ENCODE measurements at regions not wholly inside any gene's neighbourhood (a gene's known extent, or its start where the extent isn't known, plus 50 kb on each side); places are given as distances from the start of the nearest gene placed in this dataset.
"Not testable (repeated sequence)": the region's sequence is repeated elsewhere in the genome, so short reads cannot be mapped to it uniquely, and the experiment has no call there.

DNA sequence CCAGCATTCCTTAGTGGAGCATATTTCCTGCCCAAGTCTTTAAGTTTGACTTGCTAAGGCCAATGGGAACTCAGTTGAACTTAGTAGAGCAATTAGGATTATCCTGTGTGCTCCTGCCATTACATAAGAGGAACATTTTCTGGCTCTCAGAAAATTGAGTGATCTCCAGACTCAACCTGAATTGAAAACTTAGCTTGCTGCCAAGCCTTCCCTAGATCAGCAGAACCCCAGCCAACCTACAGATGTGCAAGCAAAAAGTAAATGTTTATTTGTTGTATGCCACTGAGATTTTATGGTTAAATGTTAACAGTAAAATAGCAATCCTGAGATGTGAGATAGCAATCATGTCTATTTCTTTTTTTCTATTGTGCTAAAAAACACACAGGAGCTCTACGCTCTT is 350.9 kb downstream of the OLFM4 start:
- DNase-seq (ENCODE audit: low read depth in 2 of 2), result no peak

DNA sequence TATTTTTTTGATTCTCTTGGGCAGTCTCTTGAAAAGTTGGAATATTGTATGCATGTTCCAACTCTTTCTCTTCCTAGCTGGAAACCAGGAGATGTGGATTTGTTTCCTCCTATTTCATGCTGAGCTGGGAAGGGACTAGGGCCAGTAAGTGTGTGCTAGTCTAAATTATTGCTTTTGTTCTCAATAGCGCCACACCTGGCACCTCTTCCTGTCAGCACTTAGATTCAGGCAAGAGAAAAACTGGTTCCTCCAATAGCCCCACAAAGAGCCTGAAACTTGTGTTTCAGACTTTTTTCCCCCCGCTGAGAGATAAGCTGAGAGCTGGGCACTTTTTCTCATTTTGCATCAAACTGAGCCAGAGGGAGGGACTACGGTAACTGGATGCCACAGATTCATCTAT is 353.4 kb downstream of the OLFM4 start:
- no peak for DNase-seq (ENCODE audit: low read depth in 2 of 2)

DNA sequence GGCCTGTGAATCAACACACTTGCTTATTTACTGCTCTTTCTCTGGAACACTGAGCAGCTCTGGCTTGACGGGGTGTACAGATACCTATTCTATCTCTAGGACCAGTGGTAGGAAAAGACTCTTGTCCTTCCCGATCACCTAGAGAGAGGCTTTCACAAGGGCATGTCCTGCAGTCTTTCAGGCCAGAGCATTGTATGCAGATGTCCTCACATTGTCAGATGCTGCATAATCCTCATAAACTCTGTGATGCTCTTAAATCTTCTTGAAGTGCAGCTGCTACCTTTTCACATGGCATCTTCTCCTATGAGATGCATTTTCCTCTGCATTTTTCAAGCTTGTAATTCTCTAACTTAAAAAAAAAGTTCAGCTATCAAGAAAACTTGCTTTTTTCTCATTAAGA is 369.4 kb downstream of the OLFM4 start:
- no peak for DNase-seq (ENCODE audit: low read depth in 2 of 2)

DNA sequence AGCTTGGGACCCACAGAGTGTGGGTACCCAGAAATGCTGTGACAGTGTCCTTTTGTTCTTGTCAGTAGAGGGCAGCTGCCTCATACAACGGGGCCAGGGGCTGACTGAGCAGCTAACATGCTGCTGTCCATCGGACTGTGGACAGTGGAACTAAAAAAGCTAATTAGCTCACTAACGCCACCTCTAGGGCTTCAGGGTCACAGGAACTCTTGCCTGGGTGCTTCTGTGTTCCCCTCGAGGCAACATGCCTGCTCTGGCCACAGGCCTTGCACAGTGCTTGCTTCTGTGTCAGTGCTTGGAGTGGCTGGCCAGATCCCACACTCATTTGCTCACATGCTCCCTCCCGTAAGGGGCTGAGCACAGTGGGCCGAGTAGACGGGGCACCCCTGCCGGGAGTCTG is 377.0 kb downstream of the OLFM4 start:
- no peak for DNase-seq (ENCODE audit: low read depth in 2 of 2)

DNA sequence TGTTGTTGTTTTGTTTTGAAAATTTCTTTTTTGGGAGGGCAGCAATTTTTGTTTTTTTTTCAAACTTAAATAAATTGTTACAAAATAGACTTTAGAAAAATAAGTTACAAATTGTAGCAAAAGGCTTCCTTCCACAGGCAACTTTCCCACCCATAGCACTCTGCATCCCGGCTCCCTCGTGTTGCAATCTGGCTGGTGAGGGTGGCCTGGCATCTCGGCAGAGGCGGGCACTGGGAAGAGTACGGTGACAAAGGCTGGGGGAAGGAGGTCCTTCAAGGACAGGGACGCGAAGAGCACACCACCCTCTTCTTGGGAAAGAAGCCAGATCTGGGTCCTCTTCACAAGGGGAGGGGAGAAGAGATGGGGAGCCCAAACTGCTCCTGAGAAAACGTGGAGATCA is 379.7 kb downstream of the OLFM4 start:
- DNase-seq (ENCODE audit: low read depth in 2 of 2), result no peak

DNA sequence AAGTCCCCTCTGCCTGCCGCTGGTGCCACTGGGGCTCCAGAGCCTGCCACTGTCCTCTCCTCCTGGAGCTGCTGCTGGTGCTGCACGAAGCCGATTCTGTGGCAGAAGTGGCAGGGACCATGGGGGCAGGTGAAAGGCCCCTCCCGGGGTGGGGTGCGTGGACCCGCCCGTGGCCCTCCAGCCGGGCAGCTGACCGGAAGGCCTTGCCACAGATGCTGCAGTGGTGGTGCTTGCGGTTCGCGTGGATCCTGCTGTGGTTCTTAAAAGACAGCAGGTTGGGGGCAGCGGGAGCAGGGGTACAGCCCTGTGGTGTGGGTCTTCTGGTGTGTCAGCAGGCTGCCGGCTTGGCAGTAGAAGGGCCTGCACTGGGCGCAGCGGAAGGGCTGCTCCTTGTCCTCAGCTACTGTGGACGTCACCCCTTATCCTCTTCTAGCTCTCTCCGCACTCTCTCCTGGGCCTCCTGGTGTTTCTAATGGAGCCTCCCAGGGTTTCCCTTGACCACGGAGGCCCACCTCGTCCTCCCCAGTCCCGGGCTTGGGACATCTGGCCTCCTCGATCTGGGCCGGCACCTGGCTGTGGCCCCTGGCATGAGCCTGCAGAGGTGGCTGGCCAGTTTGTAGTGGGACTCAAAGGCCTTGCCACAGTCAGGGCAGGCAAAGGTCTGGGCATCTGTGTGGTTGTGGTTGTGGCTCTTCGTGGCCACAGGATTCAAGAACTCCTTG is 380.4 kb downstream of the OLFM4 start:
- DNase-seq (ENCODE audit: low read depth in 2 of 2), result no peak

DNA sequence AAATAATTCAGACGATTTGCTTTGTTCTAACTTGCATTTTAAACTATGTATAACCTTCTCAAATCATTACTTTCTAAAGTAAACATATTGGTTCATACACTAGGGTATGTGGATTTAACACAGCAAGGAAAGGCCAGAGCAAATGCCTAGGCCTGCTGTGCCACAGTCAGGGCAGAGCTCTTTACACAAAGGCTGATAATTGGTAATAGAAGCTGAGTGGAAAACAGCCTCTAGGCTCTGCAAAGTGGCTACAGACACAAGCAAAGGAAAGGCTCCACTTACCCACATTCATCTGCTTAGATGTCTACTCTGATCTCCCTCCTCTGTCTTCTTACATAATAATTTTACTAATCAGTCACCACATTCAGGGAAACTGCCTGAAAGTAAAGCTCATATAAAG is 382.9 kb downstream of the OLFM4 start:
- no peak for DNase-seq (ENCODE audit: low read depth in 2 of 2)

DNA sequence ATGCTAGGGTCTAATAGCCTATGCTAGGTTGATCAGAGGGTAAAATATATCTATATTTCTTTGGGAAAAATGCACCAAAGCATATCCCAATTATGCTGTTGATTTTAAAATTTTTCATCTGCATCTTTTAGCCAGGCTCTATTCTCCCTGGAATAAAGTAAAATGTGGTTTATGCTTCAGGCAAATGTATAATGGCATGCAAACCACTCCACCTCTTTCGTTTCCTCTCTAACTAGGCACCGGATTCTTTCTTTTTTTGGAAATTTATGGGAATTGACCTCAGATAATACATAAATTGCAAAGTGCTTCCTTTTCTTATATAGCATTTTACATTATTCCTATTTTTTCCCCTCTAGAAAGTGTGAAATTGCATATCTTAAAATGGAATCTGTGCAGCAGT is 386.5 kb downstream of the OLFM4 start:
- DNase-seq (ENCODE audit: low read depth in 2 of 2), result no peak

DNA sequence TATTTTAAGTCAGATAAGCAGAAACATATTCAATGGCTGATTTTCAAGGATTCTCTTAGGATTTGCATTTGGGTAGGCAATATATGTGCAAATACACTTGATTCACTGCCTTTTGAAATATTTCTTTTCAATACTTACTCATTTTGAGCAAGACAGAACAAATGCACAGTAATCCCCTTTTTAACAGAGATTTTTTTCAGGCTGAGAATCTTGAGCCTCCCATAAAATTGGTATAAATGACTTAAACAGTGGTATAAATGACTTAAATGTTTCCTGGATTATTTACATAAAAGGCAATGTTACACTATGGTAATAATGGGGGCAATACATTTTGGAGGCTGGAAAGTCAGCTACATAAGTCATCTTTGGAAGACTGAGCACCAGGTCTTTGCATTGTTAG is 389.0 kb downstream of the OLFM4 start:
- no peak for DNase-seq (ENCODE audit: low read depth in 2 of 2)

DNA sequence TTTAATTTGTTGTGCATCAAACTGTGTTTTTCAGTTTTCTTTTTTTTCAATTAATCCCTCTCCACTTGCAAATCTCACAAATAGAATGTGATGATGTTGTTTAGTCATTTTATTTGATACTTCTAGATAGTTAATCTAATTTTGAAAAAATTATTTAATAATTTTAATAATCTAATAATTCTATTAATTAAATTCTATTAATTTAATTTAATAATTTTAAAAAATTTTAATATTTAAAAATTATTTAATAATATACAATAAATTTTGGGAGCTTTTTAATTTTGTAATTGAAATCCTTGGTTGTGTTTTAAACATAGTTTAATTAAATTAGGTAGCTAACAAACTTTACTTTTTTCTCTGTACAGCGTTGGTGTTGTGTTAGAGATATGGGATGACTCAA is 393.8 kb downstream of the OLFM4 start:
- DNase-seq (ENCODE audit: low read depth in 2 of 2), result no peak

DNA sequence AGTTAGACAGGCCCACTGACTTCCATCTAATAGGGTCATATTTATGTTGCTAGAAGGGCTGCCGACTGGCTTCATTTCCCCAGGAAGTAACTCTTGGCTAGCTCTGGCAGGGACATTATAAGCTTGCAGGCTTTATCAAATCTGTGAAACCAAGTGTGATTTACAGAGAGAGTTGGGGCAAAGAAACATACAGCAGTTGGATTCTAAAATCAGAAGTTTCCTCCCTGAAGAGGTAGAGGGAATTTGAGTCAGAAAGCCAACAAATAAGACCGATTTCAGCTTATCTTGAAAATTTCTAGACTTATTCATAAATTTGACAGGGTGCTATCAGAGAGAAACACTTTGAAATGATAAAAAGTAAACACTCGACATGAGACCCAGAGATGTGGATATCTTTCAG is 407.8 kb downstream of the OLFM4 start:
- no peak for DNase-seq (ENCODE audit: low read depth in 2 of 2)

DNA sequence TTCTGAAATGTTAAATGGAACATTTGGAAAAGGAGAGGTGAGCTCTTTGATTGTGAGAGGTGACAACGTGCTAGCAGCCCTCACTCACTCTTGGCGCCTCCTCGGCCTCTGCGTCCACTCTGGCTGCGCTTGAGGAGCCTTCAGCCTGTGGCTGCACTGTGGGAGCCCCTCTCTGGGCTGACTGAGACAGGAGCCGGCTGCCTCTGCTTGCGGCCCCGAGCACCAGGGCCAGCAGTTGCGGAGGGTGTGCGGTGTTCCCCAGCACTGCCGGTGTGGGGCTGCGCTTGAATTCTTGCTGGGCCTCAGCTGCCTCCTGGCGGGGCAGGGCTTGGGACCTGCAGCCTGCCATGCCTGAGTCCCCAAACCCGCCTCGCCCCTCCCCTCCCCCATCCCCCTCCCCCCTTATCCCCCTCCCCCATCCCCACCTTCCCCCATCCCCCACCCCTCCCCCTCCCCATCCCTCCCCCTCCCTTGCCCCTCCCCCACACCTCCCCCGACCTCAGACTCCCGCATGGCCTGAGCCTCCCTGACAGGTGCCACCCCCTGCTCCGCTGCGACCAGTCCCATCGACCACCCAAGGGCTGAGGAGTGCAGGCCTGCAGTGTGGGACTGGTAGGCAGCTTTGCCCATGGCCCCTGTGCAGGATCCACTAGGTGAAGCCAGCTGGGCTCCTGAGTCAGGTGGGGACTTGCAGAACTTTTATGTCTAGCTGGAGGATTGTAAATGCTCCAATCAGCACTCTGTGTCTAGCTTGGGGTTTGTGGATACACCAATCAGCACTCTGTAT is 411.0 kb downstream of the OLFM4 start:
- DNase-seq (ENCODE audit: low read depth in 2 of 2), result no peak

DNA sequence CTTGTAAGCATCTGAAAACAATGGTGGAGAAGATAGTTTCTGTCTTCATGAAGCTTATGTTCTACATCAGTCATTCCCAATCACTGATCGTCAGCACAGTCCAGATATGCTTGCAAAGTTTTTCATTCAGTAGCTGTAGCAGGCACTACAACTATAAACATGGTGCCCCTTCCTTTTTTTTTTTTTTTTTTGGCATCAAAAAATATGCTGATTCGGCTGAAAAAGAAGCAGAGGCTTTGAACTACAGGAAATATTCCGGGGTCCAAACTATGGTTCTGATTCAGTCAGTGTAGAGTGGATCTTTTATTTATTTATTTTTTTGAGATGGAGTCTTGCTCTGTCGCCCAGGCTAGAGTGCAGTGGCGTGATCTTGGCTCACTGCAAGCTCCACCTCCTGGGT is 414.4 kb downstream of the OLFM4 start:
- DNase-seq (ENCODE audit: low read depth in 2 of 2), result no peak

DNA sequence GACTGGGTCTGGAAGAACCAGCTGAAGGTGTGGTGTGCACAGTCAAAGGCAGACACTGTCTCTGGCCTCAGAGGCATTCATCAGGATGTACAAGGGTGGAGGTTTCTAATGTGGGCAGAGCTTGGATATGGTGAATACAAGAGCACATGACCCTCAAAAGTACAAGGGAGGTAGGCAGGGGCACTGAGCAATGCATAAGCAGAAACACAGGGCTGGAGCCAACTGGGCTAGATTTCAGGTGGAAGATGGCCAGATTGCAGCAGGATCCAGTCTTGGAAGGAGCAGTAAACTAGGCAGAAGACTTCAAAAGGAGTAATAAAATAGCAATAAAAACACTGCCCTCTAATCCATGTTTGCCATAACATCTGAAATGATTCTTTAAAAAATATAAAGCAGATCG is 417.1 kb downstream of the OLFM4 start:
- no peak for DNase-seq (ENCODE audit: low read depth in 2 of 2)

DNA sequence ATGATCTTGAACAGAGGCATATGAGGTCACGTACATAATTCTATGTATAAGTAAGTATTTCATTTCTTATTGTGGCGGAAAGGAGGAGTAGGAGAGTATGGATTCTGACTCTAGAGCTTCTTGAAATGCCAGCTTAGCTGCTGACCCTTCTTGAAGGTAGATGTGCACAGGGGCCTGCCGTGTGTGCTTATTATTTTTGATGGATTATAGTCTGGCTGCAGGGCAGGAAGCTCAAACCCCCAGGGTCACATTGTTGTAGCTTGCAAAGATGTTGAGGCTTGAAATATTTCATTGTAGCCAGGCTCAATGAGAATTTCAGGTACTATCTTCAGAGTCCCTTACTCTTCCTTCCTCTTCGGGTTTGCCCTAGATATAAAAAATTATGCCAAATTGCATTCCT is 418.8 kb downstream of the OLFM4 start:
- DNase-seq (ENCODE audit: low read depth in 2 of 2), result no peak

DNA sequence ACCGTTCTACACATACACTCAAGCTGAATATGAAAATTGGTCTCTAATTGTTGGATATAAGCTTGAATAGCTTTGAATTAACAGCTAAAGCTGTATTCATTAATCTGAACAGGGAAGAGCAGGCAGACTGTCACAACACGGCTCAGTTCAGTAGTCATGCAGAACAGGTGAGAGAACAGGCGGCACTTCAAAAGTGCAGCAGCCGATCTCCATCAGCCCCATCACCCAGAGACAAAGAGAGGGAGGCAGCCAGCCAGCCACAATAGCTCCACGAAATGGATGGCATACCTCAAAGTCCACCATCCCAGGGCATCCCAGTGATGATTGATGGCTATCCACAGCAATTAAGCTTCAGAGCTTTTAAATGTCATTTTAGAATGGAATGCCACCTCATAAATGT is 419.2 kb downstream of the OLFM4 start:
- no peak for DNase-seq (ENCODE audit: low read depth in 2 of 2)

DNA sequence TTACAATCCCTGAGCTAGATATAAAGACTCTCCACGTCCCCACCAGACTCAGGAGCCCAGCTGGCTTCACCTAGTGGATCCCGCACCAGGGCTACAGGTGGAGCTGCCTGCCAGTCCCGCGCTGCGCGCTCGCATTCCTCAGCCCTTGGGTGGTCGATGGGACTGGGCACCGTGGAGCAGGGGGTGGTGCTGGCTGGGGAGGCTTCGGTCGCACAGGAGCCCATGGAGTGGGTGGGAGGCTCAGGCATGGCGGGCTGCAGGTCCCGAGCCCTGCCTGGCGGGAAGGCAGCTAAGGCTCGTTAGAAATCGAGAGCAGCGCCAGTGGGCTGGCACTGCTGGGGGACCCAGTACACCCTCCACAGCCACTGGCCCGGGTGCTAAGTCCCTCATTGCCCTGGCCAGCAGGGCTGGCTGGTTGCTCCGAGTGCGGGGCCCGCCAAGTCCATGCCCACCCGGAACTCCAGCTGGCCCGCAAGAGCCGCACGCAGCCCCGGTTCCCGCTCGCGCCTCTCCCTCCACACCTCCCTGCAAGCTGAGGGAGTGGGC is 423.7 kb downstream of the OLFM4 start:
- not testable (repeated sequence) for DNase-seq (ENCODE audit: low read depth in 2 of 2)

DNA sequence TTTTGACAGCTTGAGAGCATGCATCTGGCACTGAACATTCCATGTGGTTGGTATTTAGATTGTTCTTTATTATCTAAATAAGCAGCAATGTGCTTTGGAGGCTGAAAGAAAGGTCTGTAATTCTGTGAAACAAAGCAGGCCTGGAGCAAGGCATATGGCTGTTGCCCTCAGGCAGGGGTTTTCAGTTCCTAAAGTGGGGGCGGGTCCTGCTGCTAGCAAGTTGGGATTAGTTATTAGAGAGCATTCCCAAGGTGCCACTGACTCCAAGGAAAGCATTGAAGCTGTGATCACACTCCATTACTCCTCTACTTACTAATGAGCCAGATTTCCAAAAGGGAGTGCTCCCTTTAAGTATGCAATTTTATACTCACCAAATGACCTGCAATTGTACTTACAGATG is 432.2 kb downstream of the OLFM4 start:
- DNase-seq (ENCODE audit: low read depth in 2 of 2), result no peak

DNA sequence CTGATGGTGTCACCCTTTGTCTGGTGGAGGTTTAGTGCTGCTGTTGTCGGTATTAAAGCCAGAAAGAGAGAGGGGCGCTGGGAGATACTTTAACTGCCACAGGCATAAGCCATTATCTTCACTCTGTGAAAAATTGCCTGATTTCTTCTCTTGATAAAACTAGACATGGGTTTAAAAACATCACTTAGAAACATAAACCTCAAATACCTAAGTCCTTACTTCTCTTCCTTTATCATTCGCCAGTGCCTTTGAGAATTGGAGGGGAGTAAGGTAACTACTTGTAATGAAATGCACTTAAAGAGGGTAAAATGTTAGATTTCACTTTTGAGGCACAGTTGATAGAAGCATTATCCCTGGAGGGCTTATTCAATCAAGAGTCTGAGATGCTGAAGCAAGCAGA is 434.5 kb downstream of the OLFM4 start:
- no peak for DNase-seq (ENCODE audit: low read depth in 2 of 2)

DNA sequence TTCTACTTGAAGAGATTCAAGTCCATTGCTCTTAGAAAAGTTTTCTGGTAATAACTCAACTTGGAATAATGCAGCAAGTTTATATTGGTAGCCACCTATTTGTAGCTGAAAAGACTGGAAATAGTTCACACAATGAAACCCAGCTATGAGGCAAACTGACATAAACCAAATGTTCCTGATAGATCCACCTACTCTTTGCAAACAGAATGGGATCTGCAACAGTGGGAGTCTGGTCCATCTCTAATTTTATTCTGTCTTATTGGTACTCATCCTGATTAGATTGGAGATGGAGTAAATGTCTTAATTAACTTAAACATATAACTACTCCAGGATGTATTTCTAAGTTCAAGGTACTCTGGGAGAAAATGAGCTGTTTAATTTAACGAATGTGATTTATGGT is 438.0 kb downstream of the OLFM4 start:
- DNase-seq (ENCODE audit: low read depth in 2 of 2), result no peak

DNA sequence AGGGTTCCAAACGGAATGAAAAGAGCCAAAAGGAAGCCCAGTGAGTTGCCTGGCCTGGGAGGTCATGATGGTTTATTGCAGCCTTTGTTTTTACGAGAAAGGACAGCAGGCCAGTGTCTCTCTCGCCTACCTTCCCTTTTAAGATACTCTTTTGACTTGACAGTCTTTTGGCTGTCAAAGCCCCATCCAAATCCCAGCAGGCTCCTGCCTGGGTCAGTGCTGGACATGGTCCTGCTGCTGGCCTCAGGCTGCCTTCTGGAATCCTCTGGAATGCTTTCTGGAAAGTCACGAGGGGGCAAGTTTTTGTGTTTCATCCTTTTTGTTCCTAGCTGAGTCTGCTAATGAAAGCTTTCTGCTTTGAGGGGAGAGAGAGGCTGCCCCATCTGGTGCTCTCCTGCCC is 444.8 kb downstream of the OLFM4 start:
- DNase-seq (ENCODE audit: low read depth in 2 of 2), result no peak

DNA sequence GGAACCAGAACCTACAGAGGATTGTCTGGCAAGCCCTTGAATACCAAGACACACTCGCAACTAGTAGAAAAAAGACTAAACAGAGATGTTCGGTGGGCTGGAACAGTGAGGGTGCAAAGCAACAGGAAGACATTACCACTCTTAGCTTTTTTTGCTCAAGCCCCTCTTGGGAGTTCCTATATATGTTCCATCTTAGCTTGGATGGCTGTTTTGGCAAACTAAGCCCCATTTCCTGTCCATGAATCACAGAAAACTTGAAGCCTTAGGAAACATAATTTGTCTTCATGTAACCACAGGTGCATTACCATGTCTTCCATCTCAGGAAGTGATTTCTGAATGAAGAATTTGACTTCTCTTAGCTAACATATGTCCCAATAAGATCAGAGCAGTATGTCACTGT is 446.3 kb downstream of the OLFM4 start:
- no peak for DNase-seq (ENCODE audit: low read depth in 2 of 2)

DNA sequence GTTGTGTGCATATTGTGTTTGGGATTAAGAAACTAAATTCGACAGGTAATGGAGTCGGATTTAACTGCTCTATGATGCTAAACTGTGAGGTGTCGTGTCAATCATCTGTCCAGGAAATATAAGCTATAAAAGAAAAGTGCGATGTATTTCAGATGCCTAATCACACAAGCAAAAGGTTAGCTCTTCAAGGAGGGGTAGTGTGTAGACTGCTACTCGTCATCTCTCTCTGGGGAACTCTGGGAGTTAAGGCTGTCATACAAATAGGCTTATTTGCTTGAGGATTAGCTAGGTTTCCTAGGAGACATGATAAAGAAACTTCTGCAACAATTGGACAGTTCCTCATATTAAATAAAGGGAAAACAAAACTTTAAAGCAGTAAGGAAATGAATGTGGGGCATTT is 462.1 kb downstream of the OLFM4 start:
- DNase-seq (ENCODE audit: low read depth in 2 of 2), result no peak
